DOHH2 (cell line): ENCODE measurements at regions not wholly inside any gene's neighbourhood (a gene's known extent, or its start where the extent isn't known, plus 50 kb on each side); places are given as distances from the start of the nearest gene placed in this dataset.

ENCODE experiments used
- EZH2phosphoT487 ChIP-seq: fragments of 200-600 bp; sonication (generic); IDR thresholded peaks from 2 replicates; pipeline ENCODE4 v1.6.1; 2017; ENCODE audit warnings: borderline replicate concordance, mild to moderate bottlenecking, antibody characterized with exemption, low read length, moderate library complexity, mixed read lengths
- TF ChIP-seq, protein P1 (sequence below): fragments of 200-600 bp; sonication (generic); IDR thresholded peaks from one replicate; pipeline ENCODE4 v1.5.1; 2014; ENCODE audit warnings: antibody characterized with exemption, mild to moderate bottlenecking, low read depth, low read length; ENCODE audit not compliant: poor library complexity, severe bottlenecking

DNA sequence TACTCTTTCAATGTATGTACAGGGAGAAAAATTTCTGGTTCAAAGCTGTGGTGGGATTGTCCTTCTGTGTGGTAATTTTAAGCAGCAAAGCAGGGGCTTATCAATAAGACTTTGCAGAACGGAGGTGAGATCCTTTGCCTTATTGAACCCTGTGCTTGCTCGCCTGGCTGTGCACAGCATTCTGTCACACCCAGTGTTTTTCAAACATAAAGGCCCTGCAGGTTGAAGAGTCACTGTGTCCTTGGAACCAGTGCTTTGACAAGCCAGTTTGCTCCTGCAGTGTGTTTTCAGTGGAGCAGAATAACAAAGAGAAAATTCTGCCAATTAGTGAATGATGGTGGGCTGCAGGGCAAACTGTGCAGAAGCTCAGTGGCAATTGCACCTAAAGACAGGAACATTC, 236.7 kb upstream of the PCSK5 start:
- TF ChIP-seq, protein P1, sequence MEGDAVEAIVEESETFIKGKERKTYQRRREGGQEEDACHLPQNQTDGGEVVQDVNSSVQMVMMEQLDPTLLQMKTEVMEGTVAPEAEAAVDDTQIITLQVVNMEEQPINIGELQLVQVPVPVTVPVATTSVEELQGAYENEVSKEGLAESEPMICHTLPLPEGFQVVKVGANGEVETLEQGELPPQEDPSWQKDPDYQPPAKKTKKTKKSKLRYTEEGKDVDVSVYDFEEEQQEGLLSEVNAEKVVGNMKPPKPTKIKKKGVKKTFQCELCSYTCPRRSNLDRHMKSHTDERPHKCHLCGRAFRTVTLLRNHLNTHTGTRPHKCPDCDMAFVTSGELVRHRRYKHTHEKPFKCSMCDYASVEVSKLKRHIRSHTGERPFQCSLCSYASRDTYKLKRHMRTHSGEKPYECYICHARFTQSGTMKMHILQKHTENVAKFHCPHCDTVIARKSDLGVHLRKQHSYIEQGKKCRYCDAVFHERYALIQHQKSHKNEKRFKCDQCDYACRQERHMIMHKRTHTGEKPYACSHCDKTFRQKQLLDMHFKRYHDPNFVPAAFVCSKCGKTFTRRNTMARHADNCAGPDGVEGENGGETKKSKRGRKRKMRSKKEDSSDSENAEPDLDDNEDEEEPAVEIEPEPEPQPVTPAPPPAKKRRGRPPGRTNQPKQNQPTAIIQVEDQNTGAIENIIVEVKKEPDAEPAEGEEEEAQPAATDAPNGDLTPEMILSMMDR = no peak
- no peak for TF ChIP-seq EZH2phosphoT487
